WERI-Rb-1 (cell line): ENCODE measurements at regions not wholly inside any gene's neighbourhood (a gene's known extent, or its start where the extent isn't known, plus 50 kb on each side); places are given as distances from the start of the nearest gene placed in this dataset.
"Not testable (repeated sequence)": the region's sequence is repeated elsewhere in the genome, so short reads cannot be mapped to it uniquely, and the experiment has no call there.

Experiments
- DNase-seq: peaks from one replicate; pipeline ENCODE4 v3.0.0-alpha.2; 2020
- H3K27ac ChIP-seq: fragments of 250-450 bp; sonication (Bioruptor Pico); 2 replicates; pipeline ENCODE4 v1.5.1; 2020; ENCODE audit warnings: mild to moderate bottlenecking, moderate library complexity
- H3K27me3 ChIP-seq: fragments of 250-450 bp; sonication (Bioruptor Pico); 2 replicates; pipeline ENCODE4 v1.5.1; 2021; ENCODE audit warnings: mild to moderate bottlenecking, low read depth, moderate library complexity; ENCODE audit not compliant: insufficient read depth, severe bottlenecking
- H3K36me3 ChIP-seq: fragments of 250-450 bp; sonication (Bioruptor Pico); 2 replicates; pipeline ENCODE4 v1.5.1; 2020; ENCODE audit warnings: mild to moderate bottlenecking, moderate library complexity
- H3K4me3 ChIP-seq: 2 replicates; pipeline ENCODE4 v1.5.1; 2011; ENCODE audit warnings: low read depth, mild to moderate bottlenecking, control low read depth, low read length
- H3K9me3 ChIP-seq: fragments of 250-450 bp; sonication (Bioruptor Pico); 2 replicates; pipeline ENCODE4 v1.5.1; 2021; ENCODE audit warnings: mild to moderate bottlenecking, moderate library complexity; ENCODE audit not compliant: severe bottlenecking
- TF ChIP-seq, protein P1 (sequence below): IDR thresholded peaks from 2 replicates; pipeline ENCODE4 v1.5.1; 2011; ENCODE audit warnings: low read depth, mild to moderate bottlenecking, control low read depth, inconsistent platforms, low read length

DNA sequence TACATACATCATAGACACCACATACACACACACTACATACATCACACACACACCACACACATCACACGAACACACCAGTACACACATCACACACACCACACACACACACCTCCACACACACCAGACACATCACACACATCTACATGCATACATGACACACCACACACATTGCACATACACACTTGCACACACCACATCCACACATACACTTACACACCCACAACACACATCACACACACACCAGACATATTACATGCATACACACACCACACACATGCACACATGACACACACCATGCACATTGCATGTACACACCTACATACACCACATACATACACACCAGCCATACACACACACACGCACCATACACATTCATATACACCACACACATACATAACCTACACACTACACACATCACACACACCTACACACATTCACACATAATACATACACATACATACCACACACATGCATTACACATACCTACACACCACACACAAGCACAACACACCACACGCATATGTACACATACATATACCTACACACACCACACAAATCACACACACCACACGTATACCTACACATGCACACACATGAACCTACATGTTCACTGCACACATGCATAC is 156.5 kb downstream of the NDUFA10 start:
- Histone ChIP-seq H3K9me3 (peaks cover 3% of the 10 kb centered on the region), H3K36me3 (no peaks in the 10 kb centered on the region), H3K4me3 (no peak overlapping the region), H3K27ac (no peak overlapping the region), H3K27me3 (no peaks in the 10 kb centered on the region)
- DNase-seq: no peak
- TF ChIP-seq, protein P1, sequence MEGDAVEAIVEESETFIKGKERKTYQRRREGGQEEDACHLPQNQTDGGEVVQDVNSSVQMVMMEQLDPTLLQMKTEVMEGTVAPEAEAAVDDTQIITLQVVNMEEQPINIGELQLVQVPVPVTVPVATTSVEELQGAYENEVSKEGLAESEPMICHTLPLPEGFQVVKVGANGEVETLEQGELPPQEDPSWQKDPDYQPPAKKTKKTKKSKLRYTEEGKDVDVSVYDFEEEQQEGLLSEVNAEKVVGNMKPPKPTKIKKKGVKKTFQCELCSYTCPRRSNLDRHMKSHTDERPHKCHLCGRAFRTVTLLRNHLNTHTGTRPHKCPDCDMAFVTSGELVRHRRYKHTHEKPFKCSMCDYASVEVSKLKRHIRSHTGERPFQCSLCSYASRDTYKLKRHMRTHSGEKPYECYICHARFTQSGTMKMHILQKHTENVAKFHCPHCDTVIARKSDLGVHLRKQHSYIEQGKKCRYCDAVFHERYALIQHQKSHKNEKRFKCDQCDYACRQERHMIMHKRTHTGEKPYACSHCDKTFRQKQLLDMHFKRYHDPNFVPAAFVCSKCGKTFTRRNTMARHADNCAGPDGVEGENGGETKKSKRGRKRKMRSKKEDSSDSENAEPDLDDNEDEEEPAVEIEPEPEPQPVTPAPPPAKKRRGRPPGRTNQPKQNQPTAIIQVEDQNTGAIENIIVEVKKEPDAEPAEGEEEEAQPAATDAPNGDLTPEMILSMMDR: no peak

DNA sequence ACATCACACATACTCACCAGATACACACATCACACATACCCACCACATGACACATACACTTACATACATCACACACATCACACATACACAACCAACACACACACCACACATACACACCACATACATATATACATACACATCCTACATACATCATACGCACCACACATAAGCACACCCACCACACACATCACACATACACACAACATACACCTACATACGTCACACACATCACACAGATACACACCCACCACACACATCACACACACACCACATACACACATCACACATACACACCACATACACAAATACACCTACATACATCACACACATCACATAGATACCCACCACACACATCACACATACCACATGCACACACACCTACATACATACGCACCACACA is 158.4 kb downstream of the NDUFA10 start:
- DNase-seq: no peak
- TF ChIP-seq, protein P1: no peak
- no peaks in the 10 kb centered on the region for H3K36me3 ChIP-seq
- H3K27ac ChIP-seq: no peak overlapping the region
- no peaks in the 10 kb centered on the region for H3K27me3 ChIP-seq
- H3K9me3 ChIP-seq: peaks cover 3% of the 10 kb centered on the region
- no peak overlapping the region for H3K4me3 ChIP-seq

DNA sequence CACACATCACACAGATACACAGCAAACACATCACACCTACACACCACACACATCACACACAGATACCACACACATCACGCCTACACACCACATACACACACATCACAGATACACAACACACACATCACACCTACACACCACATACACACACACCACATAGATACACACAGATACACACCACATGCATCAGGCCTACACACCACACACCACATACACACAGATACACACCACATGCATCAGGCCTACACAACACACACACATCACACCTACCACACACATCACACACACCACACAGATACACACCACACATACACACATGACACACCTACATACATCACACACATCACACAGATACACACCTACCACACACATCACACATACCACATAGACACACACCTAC is 158.8 kb downstream of the NDUFA10 start:
- Histone ChIP-seq H3K36me3 (no peaks in the 10 kb centered on the region), H3K27ac (no peak overlapping the region), H3K9me3 (peaks cover 3% of the 10 kb centered on the region), H3K27me3 (no peaks in the 10 kb centered on the region), H3K4me3 (no peak overlapping the region)
- TF ChIP-seq, protein P1: no peak
- no peak for DNase-seq

DNA sequence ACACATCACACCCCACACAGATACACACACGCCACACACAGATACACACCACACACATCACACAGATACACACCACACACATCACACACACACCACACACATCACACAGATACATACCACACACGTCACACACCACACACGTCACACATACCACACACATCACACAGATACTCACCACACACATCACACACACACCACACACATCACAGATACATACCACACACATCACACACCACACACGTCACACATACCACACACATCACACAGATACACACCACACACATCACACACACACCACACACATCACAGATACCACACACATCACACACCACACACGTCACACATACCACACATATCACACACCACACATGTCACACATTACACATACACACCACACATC is 159.3 kb downstream of the NDUFA10 start:
- DNase-seq, H3K4me3 ChIP-seq, H3K27ac ChIP-seq, H3K36me3 ChIP-seq, H3K9me3 ChIP-seq, H3K27me3 ChIP-seq: not testable (repeated sequence)

DNA sequence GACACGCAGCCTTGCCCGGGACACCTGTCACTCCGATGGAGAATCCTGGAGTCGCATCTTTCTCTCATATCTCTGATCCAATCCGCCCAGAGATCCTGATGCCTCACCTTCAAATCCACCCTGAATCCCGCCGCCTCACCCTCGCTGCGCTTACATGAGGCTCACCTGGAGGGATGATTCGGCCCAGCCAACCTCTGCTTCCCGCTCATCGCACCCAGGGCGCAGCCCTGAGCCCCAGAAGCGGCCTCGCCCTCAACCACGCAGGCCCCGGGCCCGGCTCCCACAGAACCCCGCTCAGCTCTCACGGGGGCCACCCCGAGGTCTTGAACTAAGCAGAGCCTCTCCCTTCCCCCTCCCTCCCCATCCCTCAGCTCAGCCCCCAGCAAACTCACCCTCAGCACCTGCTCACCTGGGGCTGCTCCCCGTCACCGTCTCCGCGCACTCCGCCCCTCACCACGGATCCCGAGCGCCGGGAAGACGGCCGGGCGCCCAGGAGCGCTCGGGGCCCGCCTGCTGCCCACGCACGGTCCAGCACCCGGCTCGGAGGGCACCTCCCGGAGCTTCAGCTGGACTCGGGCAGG is 160.0 kb downstream of the NDUFA10 start:
- TF ChIP-seq, protein P1: no peak
- no peak for DNase-seq
- peaks cover 3% of the 10 kb centered on the region for H3K9me3 ChIP-seq
- H3K27ac ChIP-seq: no peak overlapping the region
- no peaks in the 10 kb centered on the region for H3K36me3 ChIP-seq
- H3K4me3 ChIP-seq: no peak overlapping the region
- H3K27me3 ChIP-seq: no peaks in the 10 kb centered on the region

DNA sequence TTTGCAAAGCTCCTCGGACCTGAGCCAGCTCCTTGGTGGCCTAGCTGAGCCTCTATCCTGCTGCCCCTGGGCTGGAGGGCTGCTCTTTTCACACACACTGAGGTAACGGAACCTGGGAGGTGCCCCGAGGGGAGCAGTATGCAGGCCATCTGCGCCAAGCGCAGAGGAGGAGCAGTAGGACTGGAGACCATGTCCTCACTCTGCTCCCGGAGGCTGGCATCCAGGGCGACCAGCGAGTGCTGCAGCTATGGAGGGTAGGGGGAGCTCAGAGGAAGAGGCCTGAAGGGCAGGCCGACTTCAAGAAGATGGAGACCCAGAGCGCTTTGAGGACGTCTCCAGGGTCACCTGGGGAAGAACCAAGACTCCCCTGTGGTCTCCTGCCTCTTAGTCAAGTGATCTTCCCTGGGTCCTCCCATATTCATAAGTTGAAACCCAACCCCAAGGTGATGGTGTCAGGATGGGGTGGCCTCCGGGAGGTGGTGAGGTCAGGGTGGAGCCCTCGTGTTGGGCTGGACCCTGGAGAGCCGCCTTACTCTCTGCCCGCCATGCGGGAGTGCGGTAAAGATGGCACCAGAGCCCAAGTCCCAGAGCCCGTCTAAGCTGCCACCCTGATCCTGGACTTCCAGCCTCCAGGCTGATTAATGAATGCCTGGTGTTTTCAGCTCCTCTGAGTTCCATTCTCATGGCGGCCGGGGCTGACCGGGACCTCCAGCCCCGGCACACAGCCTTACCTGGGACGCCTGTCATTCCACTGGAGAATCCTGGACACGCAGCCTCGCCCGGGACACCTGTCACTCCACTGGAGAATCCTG is 160.7 kb downstream of the NDUFA10 start:
- H3K27me3 ChIP-seq: no peaks in the 10 kb centered on the region
- no peaks in the 10 kb centered on the region for H3K36me3 ChIP-seq
- H3K4me3 ChIP-seq: no peak overlapping the region
- TF ChIP-seq, protein P1: no peak
- DNase-seq: no peak
- H3K9me3 ChIP-seq: peaks cover 3% of the 10 kb centered on the region
- no peak overlapping the region for H3K27ac ChIP-seq
